Vagina (tissue), 2 donors: ENCODE measurements at regions not wholly inside any gene's neighbourhood (a gene's known extent, or its start where the extent isn't known, plus 50 kb on each side); places are given as distances from the start of the nearest gene placed in this dataset.
A peak's percentile ranks its signal among the peaks of the same experiment; 100 is the strongest.

Experiments
- DNase-seq, 2 donors: peaks; one replicate each; pipeline ENCODE4 v3.0.0-alpha.2; 2017; ENCODE audit errors: extremely low spot score in 2 of 2
- H3K27ac ChIP-seq: fragments of 200-600 bp; sonication (generic); one replicate; pipeline ENCODE4 v1.5.1; 2019
- H3K27me3 ChIP-seq: fragments of 200-600 bp; sonication (generic); one replicate; pipeline ENCODE4 v1.5.1; 2019
- H3K36me3 ChIP-seq, 2 donors: fragments of 200-600 bp; sonication (generic); one replicate each; pipeline ENCODE4 v1.5.1; 2017 to 2019
- H3K4me1 ChIP-seq: fragments of 200-600 bp; sonication (generic); one replicate; pipeline ENCODE4 v1.5.1; 2019
- H3K4me3 ChIP-seq, 2 donors: fragments of 200-600 bp; sonication (generic); 1 replicate in 1 of 2; 2 replicates in 1 of 2; pipeline ENCODE4 v1.5.1; 2016 to 2019
- H3K9me3 ChIP-seq: fragments of 200-600 bp; sonication (generic); one replicate; pipeline ENCODE4 v1.5.1; 2019
- CTCF ChIP-seq, 3 experiments: fragments of 450-650 bp in 2 of 3; fragments of 200-600 bp in 1 of 3; sonication (generic) in 1 of 3; IDR thresholded peaks; one replicate each; pipeline ENCODE4 v1.5.1; 2017 to 2019; ENCODE audit warnings: antibody characterized with exemption in 3 of 3, mild to moderate bottlenecking in 2 of 3, moderate library complexity in 2 of 3
- POLR2A ChIP-seq, 2 donors: fragments of 450-650 bp; IDR thresholded peaks; one replicate each; pipeline ENCODE4 v1.6.1; 2017; ENCODE audit warnings: antibody characterized with exemption in 2 of 2, mild to moderate bottlenecking in 2 of 2, moderate library complexity in 2 of 2
- POLR2AphosphoS5 ChIP-seq, 2 donors: sonication (generic); formaldehyde crosslinking; IDR thresholded peaks; one replicate each; pipeline ENCODE4 v1.9.0; 2017; ENCODE audit warnings: antibody characterized with exemption in 2 of 2, mild to moderate bottlenecking in 2 of 2, low read depth in 1 of 2; ENCODE audit not compliant: insufficient read depth in 1 of 2
- intact Hi-C: fragments of 100-400 bp; cut with DNase I; formaldehyde crosslinking; loops from one replicate; pipeline ENCODE4 v1.15.1; 2023

- H3K27ac ChIP-seq = no peak overlapping the region
- TF ChIP-seq POLR2A (IDR thresholded peaks at IDR 0.05) (no peak), POLR2AphosphoS5 (IDR thresholded peaks at IDR 0.05; ENCODE audit: insufficient read depth in 1 of 2, low read depth in 1 of 2) (no peak), CTCF (IDR thresholded peaks at IDR 0.05) (no peak)
- no peak for DNase-seq
- intact Hi-C loops = no loop called here
- H3K4me1 ChIP-seq = no peaks in the 10 kb centered on the region
- no peak overlapping the region for H3K4me3 ChIP-seq
- H3K27me3 ChIP-seq = no peaks in the 10 kb centered on the region
- H3K9me3 ChIP-seq = no peaks in the 10 kb centered on the region
- H3K36me3 ChIP-seq = no peaks in the 10 kb centered on the region
Measured at GRCh38 chr14:94923786-94924185, 153.9 kb upstream of the GSC start.

GRCh38 chr14:94922595-94923239 lies 152.8 kb upstream of the GSC start:
- Histone ChIP-seq H3K27ac (no peak overlapping the region), H3K36me3 (no peaks in the 10 kb centered on the region), H3K27me3 (no peaks in the 10 kb centered on the region), H3K9me3 (no peaks in the 10 kb centered on the region), H3K4me1 (no peaks in the 10 kb centered on the region), H3K4me3 (no peak overlapping the region)
- no peak for DNase-seq
- no peak for TF ChIP-seq POLR2A (IDR thresholded peaks at IDR 0.05)
- no peak for TF ChIP-seq POLR2AphosphoS5 (IDR thresholded peaks at IDR 0.05; ENCODE audit: insufficient read depth in 1 of 2, low read depth in 1 of 2)
- TF ChIP-seq CTCF (IDR thresholded peaks at IDR 0.05) = no peak
- intact Hi-C loops = no loop called here

- no peaks in the 10 kb centered on the region for H3K4me1 ChIP-seq
- no peak overlapping the region for H3K4me3 ChIP-seq
- TF ChIP-seq POLR2AphosphoS5 (IDR thresholded peaks at IDR 0.05; ENCODE audit: insufficient read depth in 1 of 2, low read depth in 1 of 2) (peak in 1 of 2 donors; percentile 22), POLR2A (IDR thresholded peaks at IDR 0.05) (no peak)
- no peak overlapping the region for H3K27ac ChIP-seq
- no peaks in the 10 kb centered on the region for H3K36me3 ChIP-seq
- DNase-seq = no peak
- H3K27me3 ChIP-seq = no peaks in the 10 kb centered on the region
- H3K9me3 ChIP-seq = no peaks in the 10 kb centered on the region
- intact Hi-C loops = no loop called here
Measured at GRCh38 chr14:94921882-94922585, 152.1 kb upstream of the GSC start.

DNA sequence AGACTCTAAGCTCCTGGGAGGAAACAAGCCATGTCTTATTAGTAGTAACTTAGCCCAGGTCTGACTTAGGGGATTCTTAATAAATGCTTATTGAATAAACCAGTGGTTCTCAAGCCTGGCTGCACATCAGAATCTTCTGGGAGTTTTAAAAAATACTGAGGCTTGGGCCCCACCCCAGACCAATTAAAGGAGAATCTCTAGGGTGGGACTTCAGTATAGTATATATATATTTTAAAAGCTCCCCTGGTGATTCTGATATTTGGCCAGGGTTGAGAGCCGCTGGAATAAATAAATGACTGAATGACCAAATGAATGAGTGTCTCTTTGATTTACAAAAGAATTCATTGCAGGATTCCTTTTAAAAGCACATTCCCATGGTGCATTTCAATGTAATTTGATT lies 151.5 kb upstream of the GSC start:
- no peak for TF ChIP-seq POLR2AphosphoS5 (IDR thresholded peaks at IDR 0.05; ENCODE audit: insufficient read depth in 1 of 2, low read depth in 1 of 2)
- TF ChIP-seq CTCF (IDR thresholded peaks at IDR 0.05) = no peak
- no peak for TF ChIP-seq POLR2A (IDR thresholded peaks at IDR 0.05)
- H3K27ac ChIP-seq = no peak overlapping the region
- H3K9me3 ChIP-seq = no peaks in the 10 kb centered on the region
- H3K4me1 ChIP-seq = no peaks in the 10 kb centered on the region
- intact Hi-C loops = no loop called here
- no peaks in the 10 kb centered on the region for H3K36me3 ChIP-seq
- H3K4me3 ChIP-seq = no peak overlapping the region
- no peak for DNase-seq
- no peaks in the 10 kb centered on the region for H3K27me3 ChIP-seq

GRCh38 chr14:94919896-94920295 lies 150.0 kb upstream of the GSC start:
- Histone ChIP-seq H3K4me3 (no peak overlapping the region), H3K36me3 (no peaks in the 10 kb centered on the region), H3K4me1 (no peaks in the 10 kb centered on the region), H3K27ac (no peak overlapping the region), H3K27me3 (no peaks in the 10 kb centered on the region), H3K9me3 (no peaks in the 10 kb centered on the region)
- intact Hi-C loops = no loop called here
- no peak for DNase-seq
- TF ChIP-seq CTCF (IDR thresholded peaks at IDR 0.05) (no peak), POLR2AphosphoS5 (IDR thresholded peaks at IDR 0.05; ENCODE audit: insufficient read depth in 1 of 2, low read depth in 1 of 2) (no peak), POLR2A (IDR thresholded peaks at IDR 0.05) (no peak)
